IMR-90 (cell line): ENCODE measurements at regions not wholly inside any gene's neighbourhood (a gene's known extent, or its start where the extent isn't known, plus 50 kb on each side); places are given as distances from the start of the nearest gene placed in this dataset.

Experiments used
- ATAC-seq: fragments of 200-7000 bp; cut with Tn5 transposase; 2 replicates; pipeline ENCODE4 v1.9.1; 2020; ENCODE audit warnings: low read depth, mild to moderate bottlenecking, moderate library complexity
- BruUV-seq: library from RNA; stranded (reverse); fragments of 400-500 nt; replicated peaks from 2 replicates; lab custom pipeline; 2021; lab: Mats Ljungman, UMichigan
- CTCF ChIA-PET: fragments of 300-600 bp; formaldehyde crosslinking; extraction: SDS; loops from one replicate; lab custom pipeline; 2021; ENCODE audit warnings: antibody characterized with exemption; lab: Yijun Ruan, JAX
- POLR2A ChIA-PET: fragments of 300-600 bp; sonication (Branson Sonifier 250); formaldehyde crosslinking; loops from one replicate; lab custom pipeline; 2022; ENCODE audit warnings: antibody characterized with exemption; ENCODE audit not compliant: unreplicated experiment; lab: Charles Lee
- DNase-seq: peaks from one replicate; pipeline ENCODE4 v3.0.0; 2013
- H2AFZ ChIP-seq: replicated peaks from 2 replicates; pipeline ENCODE3; 2013; ENCODE audit warnings: low read length, mild to moderate bottlenecking; ENCODE audit not compliant: poor library complexity
- H2AK5ac ChIP-seq: 2 replicates; pipeline ENCODE4 v1.6.1; 2013; ENCODE audit warnings: low read depth, low read length, inconsistent platforms
- H2AK9ac ChIP-seq: replicated peaks from 2 replicates; pipeline ENCODE3; 2013; ENCODE audit warnings: mild to moderate bottlenecking, low read depth, low read length, moderate library complexity; ENCODE audit not compliant: poor library complexity
- H2BK120ac ChIP-seq: 2 replicates; pipeline ENCODE4 v1.6.1; 2013; ENCODE audit warnings: low read depth, low read length, inconsistent platforms
- H2BK15ac ChIP-seq: 3 replicates; pipeline ENCODE4 v1.6.1; 2013; ENCODE audit warnings: low read depth, low read length, inconsistent platforms
- H2BK20ac ChIP-seq: 2 replicates; pipeline ENCODE4 v1.6.1; 2013; ENCODE audit warnings: low read depth, mild to moderate bottlenecking, inconsistent platforms, low read length, moderate library complexity
- H2BK5ac ChIP-seq: 2 replicates; pipeline ENCODE4 v1.6.1; 2013; ENCODE audit warnings: mild to moderate bottlenecking, low read depth, low read length, inconsistent platforms; ENCODE audit not compliant: poor library complexity, severe bottlenecking
- H3K14ac ChIP-seq: replicated peaks from 2 replicates; pipeline ENCODE4 v1.6.1; 2013; ENCODE audit warnings: low read depth, low read length, inconsistent platforms
- H3K18ac ChIP-seq: 2 replicates; pipeline ENCODE4 v1.6.1; 2013; ENCODE audit warnings: low read depth, low read length, control low read depth
- H3K23ac ChIP-seq: 2 replicates; pipeline ENCODE4 v1.6.1; 2013; ENCODE audit warnings: low read depth, low read length, inconsistent platforms
- H3K27ac ChIP-seq: 2 replicates; pipeline ENCODE4 v1.5.1; 2013; ENCODE audit warnings: mild to moderate bottlenecking, control low read depth, low read length; ENCODE audit not compliant: insufficient read depth
- H3K27me3 ChIP-seq: 2 replicates; pipeline ENCODE4 v1.6.1; 2013; ENCODE audit warnings: low read length; ENCODE audit not compliant: control insufficient read depth, insufficient read depth
- H3K36me3 ChIP-seq: 2 replicates; pipeline ENCODE4 v1.6.1; 2013; ENCODE audit warnings: low read length, mixed read lengths; ENCODE audit not compliant: control insufficient read depth, insufficient read depth
- H3K4ac ChIP-seq: 2 replicates; pipeline ENCODE4 v1.6.1; 2013; ENCODE audit warnings: low read depth, low read length, inconsistent platforms
- H3K4me1 ChIP-seq: 2 replicates; pipeline ENCODE4 v1.6.1; 2013; ENCODE audit warnings: low read length, mixed read lengths; ENCODE audit not compliant: control insufficient read depth, insufficient read depth
- H3K4me2 ChIP-seq: 2 replicates; pipeline ENCODE4 v1.6.1; 2013; ENCODE audit warnings: low read depth, mild to moderate bottlenecking, control low read depth, low read length, moderate library complexity
- H3K4me3 ChIP-seq: 2 replicates; pipeline ENCODE4 v1.5.1; 2013; ENCODE audit warnings: low read depth, mild to moderate bottlenecking, control low read depth, low read length, moderate library complexity; ENCODE audit not compliant: insufficient read depth
- H3K56ac ChIP-seq: 2 replicates; pipeline ENCODE4 v1.6.1; 2013; ENCODE audit warnings: low read length, inconsistent platforms; ENCODE audit not compliant: insufficient read depth; ENCODE audit errors: extremely low read depth
- H3K79me1 ChIP-seq, 2 experiments: 2 replicates each; pipeline ENCODE4 v1.6.1; 2013; ENCODE audit warnings: low read length in 2 of 2, inconsistent platforms in 1 of 2, low read depth in 1 of 2
- H3K9ac ChIP-seq: 2 replicates; pipeline ENCODE4 v1.6.1; 2013; ENCODE audit warnings: low read depth, low read length, control low read depth
- H3K9me1 ChIP-seq: 2 replicates; pipeline ENCODE4 v1.6.1; 2013; ENCODE audit warnings: low read length, inconsistent platforms; ENCODE audit not compliant: insufficient read depth
- H3K9me3 ChIP-seq: 2 replicates; pipeline ENCODE4 v1.6.1; 2013; ENCODE audit warnings: low read length; ENCODE audit not compliant: control insufficient read depth, insufficient read depth
- H4K20me1 ChIP-seq: 2 replicates; pipeline ENCODE4 v1.6.1; 2013; ENCODE audit warnings: low read length, inconsistent platforms; ENCODE audit not compliant: insufficient read depth
- H4K5ac ChIP-seq: 2 replicates; pipeline ENCODE4 v1.6.1; 2013; ENCODE audit warnings: mild to moderate bottlenecking, low read depth, low read length, control low read depth
- H4K8ac ChIP-seq, 2 experiments: 2 replicates each; pipeline ENCODE4 v1.6.1; 2013; ENCODE audit warnings: low read depth in 2 of 2, low read length in 2 of 2, control low read depth in 1 of 2, inconsistent platforms in 1 of 2
- H4K91ac ChIP-seq: 2 replicates; pipeline ENCODE4 v1.6.1; 2013; ENCODE audit warnings: low read depth, low read length, inconsistent platforms; ENCODE audit not compliant: insufficient read depth
- ELK1 ChIP-seq: fragments of 150-350 bp; IDR thresholded peaks from 2 replicates; pipeline ENCODE4 v1.6.1; 2016; ENCODE audit warnings: low read depth, mild to moderate bottlenecking, low read length, moderate library complexity, borderline replicate concordance
- FOS ChIP-seq: fragments of 150-350 bp; IDR thresholded peaks from 2 replicates; pipeline ENCODE4 v1.6.1; 2016; ENCODE audit warnings: low read depth, low read length
- MXI1 ChIP-seq: IDR thresholded peaks from 2 replicates; pipeline ENCODE4 v1.6.1; 2012; ENCODE audit warnings: low read depth, mild to moderate bottlenecking, low read length, moderate library complexity, borderline replicate concordance
- RCOR1 ChIP-seq: IDR thresholded peaks from 2 replicates; pipeline ENCODE4 v1.6.1; 2012; ENCODE audit warnings: mild to moderate bottlenecking, low read length, improper control_type of control experiment; ENCODE audit not compliant: insufficient replicate concordance
- WGBS, 2 experiments: methylation state at CpG; one replicate each; pipeline versions ENCODE4 v1.1.5 to v1.1.7; 2013; ENCODE audit warnings: missing lambda C conversion rate in 2 of 2; ENCODE audit not compliant: insufficient read length in 1 of 2; ENCODE audit errors: extremely low coverage in 2 of 2; 5-methylcytosine and 5-hydroxymethylcytosine counted together
- dilution Hi-C: fragments of 300-500 bp; cut with HindIII; formaldehyde crosslinking; loops from one replicate; pipeline ENCODE4 v1.14.3; 2018; ENCODE audit warnings: low sequenced_read_pairs; ENCODE audit not compliant: unreplicated experiment
- in situ Hi-C: fragments of 300-500 bp; cut with MboI; formaldehyde crosslinking; loops from 3 replicates; pipeline ENCODE4 v1.14.3; 2019; ENCODE audit warnings: low sequenced_read_pairs, inconsistent platforms, mixed read lengths
- intact Hi-C: fragments of 100-400 bp; cut with micrococcal nuclease; formaldehyde crosslinking; loops from 2 replicates; pipeline ENCODE4 v1.10.0; 2022

- Histone ChIP-seq H3K9me3 (no peaks in the 10 kb centered on the region), H2AK5ac (no peak overlapping the region), H3K36me3 (no peaks in the 10 kb centered on the region), H4K8ac (no peak overlapping the region), H3K27ac (no peak overlapping the region), H3K4me2 (no peak overlapping the region), H3K23ac (no peak overlapping the region), H2AFZ (no peak overlapping the region), H3K56ac (no peak overlapping the region), H3K18ac (no peak overlapping the region), H4K20me1 (no peaks in the 10 kb centered on the region), H2BK15ac (no peak overlapping the region), H3K9ac (no peak overlapping the region), H2BK20ac (no peak overlapping the region), H3K79me1 (no peaks in the 10 kb centered on the region), H3K14ac (no peak overlapping the region), H3K4me1 (no peaks in the 10 kb centered on the region), H2BK5ac (no peak overlapping the region), H3K27me3 (peaks cover 6% of the 10 kb centered on the region), H3K4ac (no peak overlapping the region), H3K9me1 (no peaks in the 10 kb centered on the region), H2BK120ac (no peak overlapping the region), H2AK9ac (no peak overlapping the region), H3K4me3 (no peak overlapping the region), H4K91ac (no peak overlapping the region), H4K5ac (no peak overlapping the region)
- in situ Hi-C loops: no loop called here
- TF ChIP-seq FOS (no peak), MXI1 (no peak), ELK1 (no peak), RCOR1 (no peak)
- WGBS, 2 experiments: no CpG with 5 or more reads among the region's 1 CpG
- POLR2A ChIA-PET: no interaction called here
- ATAC-seq (no peak), DNase-seq (no peak)
- intact Hi-C loops: no loop called here
- BruUV-seq: no TSS peak
- CTCF ChIA-PET: interaction anchor here (0.7 kb wide), 1 partner anchor 257 kb away, joined by 3 read pairs; no protein-coding TSS in a partner anchor
- dilution Hi-C loops: no loop called here
Measured at GRCh38 chr16:47940466-47940865, 215.3 kb downstream of the ABCC12 start.
